Amygdala (tissue), 56 donors: ENCODE measurements at regions not wholly inside any gene's neighbourhood (a gene's known extent, or its start where the extent isn't known, plus 50 kb on each side); places are given as distances from the start of the nearest gene placed in this dataset.
"Not testable (repeated sequence)": the region's sequence is repeated elsewhere in the genome, so short reads cannot be mapped to it uniquely, and the experiment has no call there.

Source experiments
- DNase-seq, 56 donors: peaks; one replicate each; lab custom pipeline; 2025; lab: John Stamatoyannopoulos, UW

DNA sequence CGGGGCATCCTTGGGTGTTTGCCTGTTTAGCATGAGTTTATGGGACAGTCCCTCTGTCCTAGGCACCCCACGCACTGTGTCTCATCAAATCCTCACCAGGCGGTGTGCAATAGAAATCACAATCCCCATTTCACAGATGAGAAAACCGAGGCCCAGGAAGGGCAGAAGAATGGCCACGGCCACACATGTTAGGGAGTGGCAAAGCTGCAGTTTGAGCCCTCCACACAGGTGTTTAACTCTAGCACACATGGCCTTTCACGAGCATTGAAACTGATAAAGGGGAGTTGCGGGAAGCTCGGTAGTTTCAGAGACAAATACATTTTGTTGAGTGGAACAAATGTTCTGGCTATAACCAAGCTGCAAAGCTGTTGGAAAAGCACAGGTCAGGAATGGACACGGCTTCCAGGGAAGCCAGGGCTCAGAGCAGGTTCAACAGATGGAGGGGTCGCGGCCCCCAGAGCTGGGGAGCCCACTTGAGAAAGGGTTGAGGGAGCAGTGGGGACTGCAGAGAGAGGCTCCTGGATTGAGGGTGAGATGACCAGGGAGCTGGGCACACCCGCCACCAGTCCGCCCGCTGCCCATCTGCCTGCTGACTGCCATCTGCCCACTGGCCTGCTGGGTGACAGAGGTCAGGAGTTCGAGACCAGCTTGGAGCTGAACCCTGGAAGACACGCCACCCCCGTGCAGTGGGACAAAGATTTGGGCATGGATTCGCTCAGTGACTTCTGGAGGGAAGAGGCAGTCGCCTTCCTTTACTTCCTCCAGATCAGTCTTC, 154.7 kb downstream of the URI1 start:
- no peak for DNase-seq

DNA sequence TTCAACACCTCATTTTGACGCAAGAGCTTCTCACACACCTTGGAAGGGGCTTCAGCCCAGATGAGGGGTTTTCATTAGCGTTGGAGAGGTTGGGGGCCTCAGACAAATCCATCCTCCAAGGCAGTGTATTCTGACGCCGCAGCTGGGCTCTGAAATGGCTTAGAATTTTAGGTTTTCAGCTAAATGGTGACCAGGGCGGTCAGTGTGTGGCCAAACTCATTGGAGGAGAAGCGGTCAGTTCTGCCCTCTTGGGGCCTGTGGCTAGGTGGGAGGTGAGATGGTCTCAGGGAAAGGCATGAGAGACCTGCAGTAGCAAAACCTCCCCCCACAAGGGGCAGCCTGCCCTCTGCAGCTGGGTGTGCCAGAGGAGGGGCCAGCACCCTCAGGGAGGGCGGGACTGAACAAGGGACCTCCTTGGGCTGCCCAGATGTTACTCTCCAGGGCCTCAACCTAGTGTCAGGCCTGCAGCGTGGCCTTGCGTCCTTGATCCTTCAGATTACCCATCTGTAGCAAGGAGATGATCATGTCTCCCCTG, 155.8 kb downstream of the URI1 start:
- DNase-seq, result no peak

DNA sequence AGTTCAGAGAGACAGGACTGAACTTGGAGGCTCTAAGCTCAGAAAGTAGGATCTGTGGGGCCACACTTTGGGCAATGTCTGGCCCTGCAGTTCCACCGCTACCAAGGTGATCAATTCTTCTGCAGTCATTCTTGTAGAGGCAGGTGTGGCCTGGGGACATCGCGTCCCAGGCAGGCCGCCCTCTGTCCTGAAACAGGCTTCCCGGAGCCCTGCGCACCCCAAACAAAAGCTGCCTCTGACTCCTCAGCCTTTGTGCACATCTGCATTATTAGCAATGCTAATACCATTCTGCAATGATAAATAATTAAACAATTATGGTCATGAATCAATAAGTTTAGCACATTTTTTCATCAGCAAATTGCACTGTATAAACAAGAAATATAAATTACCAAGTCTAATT, 160.2 kb downstream of the URI1 start:
- peak in 1 of 56 donors; percentile 5 for DNase-seq

DNA sequence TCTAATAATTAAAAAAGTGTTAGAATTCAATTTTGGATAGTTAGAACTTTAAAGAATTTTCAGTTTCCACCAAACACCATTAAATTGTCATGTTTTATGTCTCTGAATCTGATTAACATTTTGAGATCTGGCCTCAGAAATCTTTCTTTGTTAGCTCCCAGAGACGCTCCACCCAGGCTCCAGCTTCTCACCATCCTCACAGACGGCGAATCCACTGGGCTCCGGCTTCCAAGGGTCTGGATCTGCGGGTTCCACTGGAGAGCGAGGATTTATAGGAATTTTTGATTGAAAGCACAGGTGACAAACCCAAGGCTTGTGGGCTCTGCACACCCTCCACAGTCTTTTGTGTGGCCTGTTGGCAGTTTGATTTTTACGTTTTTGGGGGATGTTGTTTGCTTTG, 160.6 kb downstream of the URI1 start:
- DNase-seq, result peak in 1 of 56 donors; percentile 12

DNA sequence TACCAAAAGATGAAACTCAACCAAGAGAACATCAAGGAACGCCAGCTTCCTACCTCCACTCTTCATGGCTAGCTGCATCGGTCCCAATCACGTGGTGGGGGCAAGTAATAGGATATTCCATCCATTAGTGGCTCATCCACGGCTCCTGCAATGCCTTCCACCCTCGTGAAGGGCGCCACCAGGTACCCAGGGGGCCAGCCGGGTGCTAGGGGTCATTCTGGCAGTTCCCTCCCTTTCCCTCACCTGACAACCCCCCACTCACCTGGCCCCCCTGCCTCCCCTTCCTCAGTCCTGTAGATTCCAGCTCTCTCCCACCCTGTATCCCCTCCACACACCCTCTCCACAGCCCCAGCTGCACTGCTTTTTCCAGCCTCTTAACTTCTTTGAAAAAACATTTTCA, 161.9 kb downstream of the URI1 start:
- DNase-seq, result no peak

DNA sequence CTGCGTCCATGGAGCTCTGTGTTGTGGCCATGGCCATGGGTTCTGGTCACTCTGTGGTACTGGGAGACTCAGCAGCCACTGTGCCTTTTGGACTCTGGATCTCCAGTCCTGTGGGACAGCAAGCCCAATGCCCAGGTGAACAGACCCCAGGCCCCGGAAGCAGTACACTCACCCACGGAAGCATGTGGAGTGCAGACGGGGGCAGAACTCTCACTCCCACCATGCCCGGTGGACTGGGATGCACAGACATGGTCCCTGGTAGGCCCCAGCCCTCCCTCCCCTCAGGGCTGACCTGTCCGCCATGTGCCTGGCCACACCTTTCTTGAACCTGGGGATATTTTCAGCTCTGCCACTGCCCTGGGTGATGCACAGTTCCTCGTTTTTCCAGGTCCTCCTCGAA, 163.3 kb downstream of the URI1 start:
- no peak for DNase-seq

DNA sequence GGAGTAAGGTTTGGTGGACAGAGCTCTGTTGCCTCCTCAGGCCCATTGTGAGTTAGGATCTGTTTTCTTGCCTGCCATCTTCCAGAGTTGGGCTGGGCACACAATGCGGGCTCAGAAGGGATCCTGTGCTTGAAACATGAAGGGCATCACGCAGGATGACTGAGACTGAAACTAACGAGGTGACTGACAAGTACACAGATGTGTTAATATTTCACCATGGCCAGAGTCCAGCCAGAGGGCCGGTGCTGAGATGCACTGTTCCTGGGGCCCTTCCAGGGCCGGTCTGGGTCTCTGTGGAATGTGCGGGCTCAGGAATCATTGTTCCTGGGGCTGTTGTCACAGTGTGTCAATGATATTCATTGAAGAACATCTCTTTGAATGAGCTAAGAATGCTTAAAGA, 163.7 kb downstream of the URI1 start:
- DNase-seq, result no peak

DNA sequence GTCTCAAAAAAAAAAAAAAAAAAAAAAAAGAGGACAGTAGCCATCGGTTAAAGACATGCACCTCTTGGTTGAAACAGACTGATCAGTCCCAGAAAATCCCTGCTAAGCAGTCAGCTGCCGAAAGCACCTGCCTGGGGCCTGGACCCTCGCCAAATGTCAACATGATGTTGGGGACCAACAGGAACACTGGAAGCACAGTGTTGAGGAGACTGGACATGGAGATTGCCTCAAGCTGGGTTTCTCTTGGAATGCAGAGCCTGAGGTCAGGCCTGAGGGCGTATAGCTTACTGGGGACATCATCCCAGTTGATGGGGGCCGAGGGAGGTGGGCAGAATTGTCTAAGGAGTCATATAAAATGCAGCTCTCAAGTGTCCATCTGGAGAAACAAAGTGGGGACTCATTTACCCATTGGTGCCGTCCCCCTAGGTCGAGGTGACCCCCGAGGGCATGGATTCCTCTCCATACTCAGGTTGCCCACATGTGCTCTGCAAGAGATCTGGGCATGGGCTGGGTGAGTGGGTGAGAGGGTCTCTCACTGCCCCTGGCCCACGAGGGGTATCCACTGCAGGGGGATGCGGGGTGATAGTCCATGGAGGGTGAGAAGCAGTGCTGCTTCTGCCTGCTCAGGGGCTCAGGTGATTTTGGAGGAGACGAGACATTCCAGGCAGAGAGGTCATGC, 164.5 kb downstream of the URI1 start:
- no peak for DNase-seq

DNA sequence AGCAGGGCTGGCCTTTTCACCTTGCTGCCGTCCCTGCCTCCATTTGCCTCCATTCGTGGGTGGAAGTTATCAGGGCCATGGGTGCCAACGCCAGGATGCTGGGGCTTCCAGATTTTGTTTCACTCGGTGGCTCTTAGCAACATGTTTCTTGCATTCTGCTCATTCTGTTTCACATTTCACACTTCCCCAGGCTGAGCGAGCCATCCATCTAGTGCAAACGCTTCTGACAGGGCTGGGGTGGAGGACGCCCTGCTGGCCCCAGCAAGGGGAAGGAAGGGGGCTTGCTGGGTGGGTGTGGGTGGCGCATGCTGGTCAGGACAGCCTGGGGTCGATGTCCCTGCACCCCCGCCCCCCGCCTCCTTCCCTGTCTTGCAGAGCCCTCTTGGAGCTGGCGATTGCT, 165.2 kb downstream of the URI1 start:
- DNase-seq, result peak in 1 of 56 donors; percentile 9

DNA sequence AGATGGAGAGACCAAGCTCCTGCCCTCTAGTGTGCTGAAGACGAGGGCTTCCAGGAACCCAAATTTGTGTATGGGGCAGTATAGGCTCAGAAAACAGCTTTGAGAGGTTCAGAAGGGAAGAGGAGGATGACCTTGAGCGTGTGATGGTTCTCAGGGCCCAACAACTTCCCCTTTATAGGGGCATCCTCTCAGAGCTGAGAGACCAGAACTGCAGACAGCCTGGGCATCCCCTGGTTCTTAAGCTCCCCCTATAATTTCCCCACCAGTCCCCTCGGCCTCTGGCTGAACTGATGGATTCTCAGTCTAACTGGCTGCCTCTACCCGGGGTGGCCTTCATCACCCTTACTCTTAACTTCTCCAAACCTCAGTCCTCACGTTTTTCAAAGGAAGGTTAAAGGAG, 167.5 kb downstream of the URI1 start:
- no peak for DNase-seq

DNA sequence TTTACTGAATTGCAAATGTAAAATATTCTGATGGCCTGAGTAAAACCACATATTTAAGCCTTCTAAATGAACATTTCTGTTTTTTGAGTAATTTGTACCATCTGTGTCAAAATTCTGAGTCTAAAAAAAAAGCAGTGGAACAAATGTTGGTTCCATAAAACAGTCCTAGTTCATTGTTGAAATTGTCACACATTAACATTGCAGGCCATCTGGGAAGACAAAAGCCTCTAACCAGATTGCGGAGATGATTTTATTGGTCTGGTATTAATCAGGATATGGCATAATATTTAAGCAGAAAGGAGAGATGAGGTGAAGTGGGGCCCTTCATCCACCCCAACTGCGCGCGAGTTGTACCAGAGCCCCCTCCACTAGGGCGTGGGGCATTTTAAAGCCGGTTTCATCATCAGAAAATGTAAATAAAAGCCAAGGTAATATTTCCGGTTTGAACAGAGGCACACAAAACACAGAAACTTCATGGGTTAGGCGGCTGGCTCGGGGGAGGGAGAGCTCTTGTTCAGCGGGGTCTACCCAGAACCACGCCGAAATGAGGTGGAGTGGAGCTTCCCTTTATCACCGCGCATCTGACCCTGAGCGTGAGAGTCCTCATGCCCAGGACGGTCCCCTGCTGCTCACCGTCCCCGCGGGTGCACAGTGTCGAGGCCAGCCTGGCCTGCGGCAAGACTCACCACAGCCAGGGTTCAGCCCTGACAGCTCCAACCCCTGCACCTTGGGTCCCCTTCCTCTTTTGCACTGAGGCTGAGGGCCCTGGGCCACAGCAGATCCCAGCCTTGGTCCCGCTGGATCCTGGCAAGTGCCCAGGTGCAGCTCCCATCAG, 169.2 kb downstream of the URI1 start:
- no peak for DNase-seq

DNA sequence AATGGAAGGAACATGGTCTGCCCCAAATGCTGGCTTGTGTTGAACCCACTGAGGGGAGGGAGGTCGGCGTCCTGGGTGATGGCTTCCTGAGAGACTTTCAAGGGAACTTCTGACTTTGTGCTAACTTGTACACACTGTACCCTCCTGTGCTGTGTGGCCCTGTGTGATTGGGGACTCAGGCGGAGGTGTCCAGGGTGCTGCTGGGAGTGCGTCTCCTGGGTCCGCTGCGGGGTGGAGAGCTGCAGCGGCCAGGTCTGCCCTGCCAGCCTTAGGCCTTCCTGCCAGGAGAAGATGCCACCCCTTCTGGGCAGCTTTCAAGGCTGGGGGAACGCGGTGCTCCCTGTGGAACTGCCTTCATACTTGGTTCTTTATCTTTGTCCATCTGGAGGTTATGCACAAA, 170.1 kb downstream of the URI1 start:
- DNase-seq, result no peak

DNA sequence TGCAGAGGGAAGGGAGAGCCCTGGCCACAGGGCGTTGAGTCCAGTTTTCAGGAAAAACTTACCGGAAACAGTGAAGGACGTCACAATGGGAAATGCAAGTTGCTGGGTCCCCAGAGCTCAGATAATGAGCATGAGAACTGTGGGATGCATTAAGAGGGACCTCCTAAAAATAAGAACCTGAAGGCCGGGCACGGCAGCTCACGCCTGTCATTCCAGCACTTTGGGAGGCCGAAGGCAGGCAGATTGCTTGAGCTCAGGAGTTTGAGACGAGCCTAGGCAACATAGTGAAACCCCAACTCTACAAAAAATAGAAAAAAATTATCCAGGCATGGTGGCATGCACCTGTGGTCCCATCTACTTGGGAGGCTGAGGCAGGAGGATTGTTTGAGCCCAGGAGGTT, 170.6 kb downstream of the URI1 start:
- no peak for DNase-seq

DNA sequence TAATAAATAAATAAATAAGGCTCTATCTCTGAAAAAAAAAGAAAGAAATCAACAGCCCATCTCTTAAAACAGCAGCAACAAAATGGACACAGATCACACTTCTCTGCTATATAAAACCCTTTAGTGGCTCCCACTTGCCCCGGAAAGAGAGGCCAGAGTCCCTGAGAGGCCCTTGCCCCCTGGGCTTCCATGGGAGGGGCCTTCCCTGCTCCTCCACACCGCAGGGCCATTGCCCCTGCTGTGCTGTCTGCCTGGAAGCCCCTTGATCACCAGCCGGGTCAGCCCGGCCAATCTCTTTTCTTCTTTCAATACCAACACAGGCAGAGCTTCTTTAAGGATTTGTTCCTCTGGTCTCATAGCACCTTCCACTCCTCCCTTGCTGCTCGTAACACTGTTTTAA, 171.1 kb downstream of the URI1 start:
- no peak for DNase-seq

DNA sequence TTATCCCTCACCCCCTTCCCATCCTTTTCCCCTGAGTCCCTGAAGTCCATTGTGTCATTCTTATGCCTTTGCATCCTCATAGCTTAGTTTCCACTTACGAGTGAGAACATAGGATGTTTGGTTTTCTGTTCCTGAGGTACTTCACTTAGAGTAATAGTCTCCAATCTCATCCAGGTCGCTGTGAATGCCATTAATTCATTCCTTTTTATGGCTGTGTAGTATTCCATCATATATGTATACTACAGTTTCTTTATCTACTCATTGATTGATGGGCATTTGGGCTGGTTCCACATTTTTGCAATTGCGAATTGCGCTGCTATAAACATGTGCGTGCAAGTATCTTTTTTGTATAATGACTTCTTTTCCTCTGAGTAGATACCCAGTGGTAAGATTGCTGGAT, 172.1 kb downstream of the URI1 start:
- DNase-seq, result not testable (repeated sequence)

DNA sequence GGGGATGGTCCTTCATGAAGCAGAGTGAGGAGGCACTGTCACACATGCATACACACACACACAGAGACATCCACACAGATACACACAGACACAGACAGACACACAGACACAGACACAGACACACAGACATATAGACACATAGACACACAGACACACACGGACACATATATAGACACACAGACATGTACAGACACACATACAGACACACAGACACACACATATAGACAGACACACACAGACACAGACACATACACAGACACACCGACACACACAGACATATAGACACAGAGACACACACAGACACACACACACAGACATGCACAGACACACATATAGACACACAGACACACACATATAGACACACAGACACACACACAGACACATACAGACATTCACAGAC, 173.9 kb downstream of the URI1 start:
- DNase-seq, result no peak

DNA sequence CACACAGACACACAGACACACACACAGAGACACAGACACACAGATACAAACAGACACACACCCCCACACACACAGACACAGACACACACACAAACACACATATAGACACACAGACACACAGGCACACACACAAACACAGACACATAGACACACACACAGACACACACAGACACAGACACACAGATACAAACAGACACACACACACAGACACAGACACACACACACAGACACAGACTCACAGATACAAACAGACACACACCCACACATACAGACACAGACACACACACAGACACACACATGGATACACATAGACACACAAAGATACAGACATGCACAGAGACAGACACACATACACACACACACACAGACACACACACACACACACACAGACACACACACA, 174.5 kb downstream of the URI1 start:
- no peak for DNase-seq

DNA sequence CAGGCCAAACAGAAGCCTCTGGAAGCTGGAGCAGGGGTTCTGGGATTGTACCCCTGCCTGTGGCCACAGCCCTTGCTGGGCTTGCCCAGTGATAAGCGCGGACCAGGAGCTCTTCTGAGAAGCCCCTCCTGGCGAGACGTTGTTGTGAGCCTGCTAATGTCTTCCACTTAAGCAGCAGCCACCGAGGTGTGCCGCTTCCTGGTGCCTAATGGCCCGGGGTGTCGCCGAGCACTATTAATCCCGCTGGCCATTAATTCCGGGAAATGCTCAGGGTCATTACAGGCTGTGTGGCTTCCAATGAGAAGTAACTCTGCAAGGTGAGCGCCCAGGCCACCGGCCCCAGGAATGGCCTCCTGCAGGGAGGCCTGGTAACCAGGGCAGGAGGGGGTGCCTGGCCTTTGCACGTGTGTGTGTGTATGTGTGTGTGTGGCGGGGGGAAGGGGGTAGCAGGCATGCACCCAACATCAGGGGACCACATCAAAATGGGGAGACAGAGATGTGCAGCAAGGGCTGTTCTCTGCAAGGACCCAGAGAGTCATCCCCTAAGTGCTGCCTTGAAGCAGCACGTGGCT, 175.0 kb downstream of the URI1 start:
- no peak for DNase-seq

DNA sequence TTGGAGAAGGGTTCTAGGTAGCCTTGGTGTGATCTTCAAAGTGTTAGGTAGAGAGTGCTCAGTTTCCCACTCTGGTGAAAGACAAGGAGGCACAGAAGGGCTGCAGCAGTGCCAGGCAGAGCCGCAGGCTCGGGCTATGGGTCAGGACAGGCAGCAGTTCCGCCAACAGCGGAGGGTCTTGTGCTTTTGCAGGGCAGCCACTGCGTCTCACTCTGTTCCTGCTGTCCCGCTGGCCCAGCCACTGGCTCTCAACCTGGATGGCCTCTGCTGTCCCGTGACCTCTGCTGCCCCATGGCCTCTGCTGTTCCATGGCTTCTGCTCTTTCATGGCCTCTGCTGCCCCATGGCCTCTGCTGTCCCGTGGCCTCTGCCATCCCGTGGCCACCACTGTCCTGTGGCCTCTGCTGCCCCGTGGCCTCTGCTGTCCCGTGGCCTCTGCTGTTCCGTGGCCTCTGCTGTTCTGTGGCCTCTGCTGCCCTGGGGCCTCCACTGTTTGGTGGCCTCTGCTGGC, 175.7 kb downstream of the URI1 start:
- no peak for DNase-seq

DNA sequence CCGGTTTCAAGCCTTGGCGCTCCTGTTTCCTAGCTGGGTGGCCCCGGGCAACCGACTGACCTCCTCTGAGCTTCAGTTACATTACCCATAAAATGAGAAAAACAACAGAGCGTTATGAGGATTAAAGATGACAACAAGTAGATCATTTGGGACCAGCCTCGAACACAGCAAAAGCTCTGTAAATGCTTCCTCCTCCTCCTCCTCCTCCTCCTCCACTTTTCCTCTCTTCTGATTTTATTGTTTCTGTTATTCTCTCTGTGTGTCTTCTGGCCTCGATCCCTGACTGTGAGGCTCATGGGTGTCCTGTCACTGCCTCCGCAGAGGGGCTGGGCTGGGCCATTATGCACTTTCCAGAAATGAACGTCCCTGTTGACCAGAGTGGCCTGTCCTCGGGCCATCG, 176.2 kb downstream of the URI1 start:
- no peak for DNase-seq

DNA sequence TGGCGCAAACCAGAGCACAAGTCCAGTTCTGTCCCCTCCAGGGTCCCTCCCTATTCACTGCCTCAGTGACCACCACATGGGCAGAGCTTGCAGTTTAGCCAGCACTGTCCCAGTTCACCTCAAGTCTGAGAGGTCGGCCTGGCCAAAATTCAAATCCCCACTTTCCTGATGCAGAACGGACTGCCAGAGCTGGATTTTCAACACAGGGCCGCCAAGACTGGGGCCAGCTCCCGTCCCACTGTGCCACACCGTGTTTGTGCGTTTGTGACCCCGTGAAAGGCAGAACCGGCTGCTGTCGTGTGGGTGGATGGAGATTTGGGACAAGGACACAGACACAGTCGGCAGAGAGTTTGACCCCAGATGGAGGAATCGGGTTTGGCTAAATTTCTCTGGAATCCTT, 176.7 kb downstream of the URI1 start:
- DNase-seq, result no peak
